Progenitor cell of endocrine pancreas (in vitro differentiated cells): ENCODE measurements at regions not wholly inside any gene's neighbourhood (a gene's known extent, or its start where the extent isn't known, plus 50 kb on each side); places are given as distances from the start of the nearest gene placed in this dataset.
"Not testable (repeated sequence)": the region's sequence is repeated elsewhere in the genome, so short reads cannot be mapped to it uniquely, and the experiment has no call there.

Experiments used
- DNase-seq: peaks from one replicate; pipeline ENCODE4 v3.0.0; 2021; ENCODE audit warnings: low spot score; ENCODE audit not compliant: unreplicated experiment
- H3K27ac Mint-ChIP-seq: 2 replicates; pipeline ENCODE4 v1.8.0; 2021; ENCODE audit warnings: mild to moderate bottlenecking, moderate library complexity, mixed read lengths
- H3K27me3 Mint-ChIP-seq: 2 replicates; pipeline ENCODE4 v1.8.0; 2021; ENCODE audit warnings: mixed read lengths
- H3K36me3 Mint-ChIP-seq: 2 replicates; pipeline ENCODE4 v1.8.0; 2022; ENCODE audit warnings: mixed read lengths; ENCODE audit not compliant: insufficient read depth
- H3K4me1 Mint-ChIP-seq: 2 replicates; pipeline ENCODE4 v1.8.0; 2021; ENCODE audit warnings: low read depth, mixed read lengths
- H3K4me3 Mint-ChIP-seq: 2 replicates; pipeline ENCODE4 v1.8.0; 2021; ENCODE audit warnings: low read depth, mild to moderate bottlenecking, moderate library complexity, mixed read lengths
- H3K9me3 Mint-ChIP-seq: 2 replicates; pipeline ENCODE4 v1.8.0; 2021; ENCODE audit warnings: low read depth, mixed read lengths

DNA sequence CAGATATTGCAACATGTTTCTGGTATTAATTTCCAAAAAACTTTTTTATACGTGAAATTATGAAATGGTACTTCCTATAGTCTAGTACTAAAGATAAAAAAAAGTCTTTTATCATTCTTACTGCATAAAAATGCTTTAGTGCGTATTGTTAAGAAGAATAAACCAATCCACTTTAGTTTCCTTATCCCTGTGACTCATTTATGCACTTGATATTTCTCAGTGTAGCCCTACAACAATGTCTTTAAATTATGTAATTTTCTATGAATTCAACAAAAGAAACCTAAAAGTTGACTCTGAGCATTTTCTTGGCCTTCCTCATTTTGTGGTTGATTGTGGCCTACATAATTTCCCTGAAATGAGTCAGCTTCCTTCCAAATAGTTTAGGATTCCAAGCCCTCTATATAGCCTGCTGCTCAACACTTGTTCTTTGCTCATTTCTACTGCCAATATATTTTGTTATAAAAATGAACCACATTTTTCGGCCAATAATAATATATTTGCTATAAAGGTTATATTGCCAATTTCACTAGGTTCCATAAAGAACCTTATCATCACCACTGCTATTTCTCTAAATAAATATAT, 961.7 kb upstream of the ADAMTS5 start:
- H3K9me3 Mint-ChIP-seq, H3K4me1 Mint-ChIP-seq, H3K4me3 Mint-ChIP-seq, DNase-seq, H3K27me3 Mint-ChIP-seq, H3K36me3 Mint-ChIP-seq, H3K27ac Mint-ChIP-seq: not testable (repeated sequence)

DNA sequence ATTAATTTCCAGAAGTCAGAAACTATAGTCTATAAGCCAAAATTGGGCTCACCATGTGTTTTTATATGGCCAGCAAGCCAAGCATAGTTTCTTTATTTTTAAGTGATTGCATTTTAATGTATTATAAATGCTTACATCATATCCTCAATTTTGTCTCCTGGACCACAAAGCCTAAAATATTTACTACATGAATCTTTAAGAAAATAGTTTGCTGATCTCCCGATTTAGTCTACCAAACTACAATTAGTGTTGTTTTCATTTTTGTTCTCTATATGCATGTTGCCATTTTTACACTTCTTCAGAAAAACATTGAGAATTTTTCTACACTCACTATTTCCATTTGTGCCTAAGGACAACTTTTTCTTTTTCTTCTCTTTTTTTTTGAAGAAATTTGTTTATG, 954.5 kb upstream of the ADAMTS5 start:
- not testable (repeated sequence) for H3K4me3 Mint-ChIP-seq, H3K36me3 Mint-ChIP-seq, H3K27me3 Mint-ChIP-seq, DNase-seq, H3K4me1 Mint-ChIP-seq, H3K27ac Mint-ChIP-seq
- peaks cover 13% of the 10 kb centered on the region for H3K9me3 Mint-ChIP-seq

DNA sequence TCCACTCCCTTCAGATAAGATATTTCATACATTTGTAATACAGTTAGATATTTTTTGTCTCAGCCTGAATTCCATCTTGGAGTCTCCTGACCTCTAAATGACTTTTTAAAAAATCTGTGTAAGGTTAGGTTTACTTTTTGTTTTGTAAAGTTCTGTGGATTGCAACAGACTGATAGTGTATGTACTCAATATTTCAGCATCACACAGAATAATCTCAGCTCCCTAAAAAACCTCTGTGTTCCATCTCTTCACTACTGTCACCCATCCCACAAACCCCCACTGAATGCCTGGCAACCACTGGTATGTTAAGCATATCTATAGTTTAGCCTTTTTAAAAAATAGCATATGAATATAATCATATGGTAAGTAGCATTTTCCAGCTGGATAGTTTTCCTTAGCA, 951.1 kb upstream of the ADAMTS5 start:
- not testable (repeated sequence) for H3K4me1 Mint-ChIP-seq, H3K4me3 Mint-ChIP-seq, H3K27ac Mint-ChIP-seq, H3K36me3 Mint-ChIP-seq, H3K27me3 Mint-ChIP-seq, DNase-seq
- peaks cover 16% of the 10 kb centered on the region for H3K9me3 Mint-ChIP-seq

DNA sequence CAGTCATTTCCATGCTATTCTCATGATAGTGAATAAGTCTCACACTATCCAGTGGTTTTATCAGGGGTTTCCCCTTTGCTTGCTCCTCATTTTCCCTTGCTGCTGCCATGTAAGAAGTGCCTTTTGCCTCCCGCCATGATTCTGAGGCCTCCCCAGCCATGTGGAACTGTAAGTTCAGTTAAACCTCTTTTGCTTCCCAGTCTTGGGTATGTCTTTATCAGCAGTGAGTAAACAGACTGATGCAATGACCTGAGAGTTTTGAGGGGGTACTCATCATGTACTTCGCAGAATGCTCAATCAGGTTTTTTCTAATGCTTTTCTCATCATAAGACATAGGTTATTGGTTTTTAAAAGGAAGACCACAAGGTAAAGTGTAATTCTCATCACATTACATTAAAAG, 949.4 kb upstream of the ADAMTS5 start:
- Mint-ChIP-seq H3K27ac (peak overlapping the region; percentile 71), H3K9me3 (peaks cover 11% of the 10 kb centered on the region)
- H3K27me3 Mint-ChIP-seq, H3K36me3 Mint-ChIP-seq, H3K4me1 Mint-ChIP-seq, H3K4me3 Mint-ChIP-seq, DNase-seq: not testable (repeated sequence)

DNA sequence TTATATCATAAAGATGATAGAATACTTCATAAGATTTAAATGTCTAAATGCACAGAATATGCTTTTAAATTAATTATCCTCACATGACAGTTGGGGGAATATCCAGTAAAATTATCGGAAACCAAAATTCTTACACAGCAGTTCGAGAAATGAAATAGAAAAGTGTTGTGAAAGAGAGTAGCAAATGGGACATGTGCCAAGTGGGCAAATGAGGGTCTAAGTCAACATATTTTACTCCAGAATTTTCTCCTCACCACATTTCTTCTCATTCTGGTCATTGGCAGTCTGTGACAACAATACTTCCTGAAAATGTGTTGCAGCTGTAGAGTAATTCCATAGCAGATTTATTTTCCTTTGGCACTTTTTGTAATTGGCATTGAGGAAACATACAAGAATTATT, 945.2 kb upstream of the ADAMTS5 start:
- H3K4me3 Mint-ChIP-seq, H3K36me3 Mint-ChIP-seq, DNase-seq, H3K4me1 Mint-ChIP-seq, H3K27ac Mint-ChIP-seq, H3K27me3 Mint-ChIP-seq: not testable (repeated sequence)
- H3K9me3 Mint-ChIP-seq, result peaks cover 11% of the 10 kb centered on the region

DNA sequence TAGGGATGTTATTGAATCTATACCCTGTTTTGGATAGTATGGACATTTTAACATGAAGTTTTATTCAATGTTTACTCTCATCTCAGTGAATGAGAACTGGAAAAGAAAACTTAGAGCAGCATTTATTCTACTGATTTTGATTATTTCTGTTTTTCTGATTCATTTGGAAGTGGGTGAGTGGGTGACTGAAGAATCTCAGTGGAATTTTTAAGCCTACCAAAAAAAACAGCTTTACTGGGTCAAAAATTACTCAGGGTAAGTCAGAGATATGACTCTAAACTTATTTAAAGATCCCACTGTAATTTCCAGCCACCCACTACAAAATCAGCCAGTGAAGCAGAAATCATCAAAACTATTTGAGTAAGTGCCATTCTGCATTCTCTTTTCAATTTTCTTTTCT, 942.6 kb upstream of the ADAMTS5 start:
- H3K4me1 Mint-ChIP-seq, H3K9me3 Mint-ChIP-seq, H3K27me3 Mint-ChIP-seq, H3K27ac Mint-ChIP-seq, DNase-seq, H3K36me3 Mint-ChIP-seq, H3K4me3 Mint-ChIP-seq: not testable (repeated sequence)

DNA sequence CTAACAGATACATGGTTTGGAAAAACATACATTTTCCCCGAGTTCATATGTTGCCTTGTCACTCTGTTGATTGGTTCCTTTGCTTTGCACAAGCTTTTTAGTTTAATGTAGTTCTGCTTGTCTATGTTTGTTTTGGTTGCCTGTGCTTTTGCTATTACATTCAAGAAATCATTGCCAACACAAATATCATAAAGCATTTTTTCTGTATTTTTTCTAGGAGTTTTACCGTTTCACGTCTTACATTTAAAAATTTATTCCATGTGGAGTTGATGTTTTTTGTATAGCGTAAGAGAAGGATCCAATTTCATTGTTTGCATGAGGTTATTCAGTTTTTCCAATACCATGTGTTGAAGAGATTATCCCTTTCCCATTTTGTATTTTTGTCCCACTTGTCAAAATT, 941.9 kb upstream of the ADAMTS5 start:
- H3K27me3 Mint-ChIP-seq, H3K4me3 Mint-ChIP-seq, H3K36me3 Mint-ChIP-seq, DNase-seq, H3K27ac Mint-ChIP-seq, H3K9me3 Mint-ChIP-seq, H3K4me1 Mint-ChIP-seq: not testable (repeated sequence)

DNA sequence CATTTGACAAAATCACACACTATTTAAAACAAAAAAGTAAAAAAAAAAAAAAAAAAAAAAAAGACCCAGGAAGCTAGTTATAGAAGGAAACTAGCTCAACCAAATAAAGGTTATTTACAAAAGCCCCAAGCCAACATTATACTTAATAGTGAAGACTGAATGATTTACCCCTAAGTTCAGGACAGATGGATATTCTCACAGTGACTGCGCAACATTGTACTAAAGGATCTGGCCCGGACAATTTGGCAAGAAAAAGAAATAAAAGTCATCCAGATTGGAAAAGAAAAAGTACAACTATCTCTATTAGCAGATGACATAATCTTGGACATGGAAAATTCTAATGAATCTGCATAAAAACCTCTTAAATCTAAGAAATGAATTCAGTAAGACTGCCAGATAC, 936.0 kb upstream of the ADAMTS5 start:
- H3K9me3 Mint-ChIP-seq, H3K36me3 Mint-ChIP-seq, H3K4me3 Mint-ChIP-seq, H3K27me3 Mint-ChIP-seq, H3K27ac Mint-ChIP-seq, H3K4me1 Mint-ChIP-seq, DNase-seq: not testable (repeated sequence)

DNA sequence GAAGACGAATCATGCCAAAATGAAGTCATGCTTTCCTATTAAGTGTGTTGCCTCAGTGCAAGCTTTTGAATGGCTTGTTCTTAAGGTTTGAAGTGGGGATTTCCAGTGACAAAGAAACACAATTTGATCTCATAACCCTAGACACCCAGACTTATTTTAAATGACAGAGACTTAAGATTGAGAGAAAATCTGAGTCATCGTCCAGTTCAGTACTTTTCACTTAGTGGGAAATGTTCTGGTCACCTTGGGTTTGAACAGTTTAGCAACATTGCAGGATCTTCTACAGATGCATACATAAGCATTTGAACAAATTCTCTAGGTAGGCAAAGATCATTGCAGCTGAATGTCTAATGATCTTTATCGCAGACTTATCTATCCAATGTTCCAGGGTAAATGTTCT, 926.7 kb upstream of the ADAMTS5 start:
- H3K4me3 Mint-ChIP-seq, H3K27ac Mint-ChIP-seq, DNase-seq, H3K27me3 Mint-ChIP-seq, H3K4me1 Mint-ChIP-seq, H3K9me3 Mint-ChIP-seq, H3K36me3 Mint-ChIP-seq: not testable (repeated sequence)

DNA sequence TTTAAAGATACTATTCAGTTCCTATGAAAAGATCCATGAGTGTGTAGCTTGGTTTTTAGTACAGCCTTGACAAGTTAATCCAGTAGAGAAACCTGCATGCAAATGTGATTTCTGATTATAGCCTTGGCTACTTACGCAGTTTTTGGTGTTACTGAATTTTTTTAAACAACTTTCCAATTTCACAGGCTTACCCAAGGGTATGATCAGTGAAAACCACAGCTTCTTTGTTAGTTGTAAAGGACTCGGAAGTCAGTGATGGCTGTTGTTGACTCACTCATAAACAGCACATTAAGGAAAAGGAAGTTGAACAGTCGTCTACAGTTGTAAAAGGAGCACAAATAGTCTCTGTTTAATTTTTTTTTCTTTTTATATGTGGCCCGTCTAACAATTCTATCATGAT, 924.6 kb upstream of the ADAMTS5 start:
- not testable (repeated sequence) for H3K9me3 Mint-ChIP-seq, H3K27me3 Mint-ChIP-seq, H3K4me3 Mint-ChIP-seq, H3K27ac Mint-ChIP-seq, H3K4me1 Mint-ChIP-seq, DNase-seq, H3K36me3 Mint-ChIP-seq

DNA sequence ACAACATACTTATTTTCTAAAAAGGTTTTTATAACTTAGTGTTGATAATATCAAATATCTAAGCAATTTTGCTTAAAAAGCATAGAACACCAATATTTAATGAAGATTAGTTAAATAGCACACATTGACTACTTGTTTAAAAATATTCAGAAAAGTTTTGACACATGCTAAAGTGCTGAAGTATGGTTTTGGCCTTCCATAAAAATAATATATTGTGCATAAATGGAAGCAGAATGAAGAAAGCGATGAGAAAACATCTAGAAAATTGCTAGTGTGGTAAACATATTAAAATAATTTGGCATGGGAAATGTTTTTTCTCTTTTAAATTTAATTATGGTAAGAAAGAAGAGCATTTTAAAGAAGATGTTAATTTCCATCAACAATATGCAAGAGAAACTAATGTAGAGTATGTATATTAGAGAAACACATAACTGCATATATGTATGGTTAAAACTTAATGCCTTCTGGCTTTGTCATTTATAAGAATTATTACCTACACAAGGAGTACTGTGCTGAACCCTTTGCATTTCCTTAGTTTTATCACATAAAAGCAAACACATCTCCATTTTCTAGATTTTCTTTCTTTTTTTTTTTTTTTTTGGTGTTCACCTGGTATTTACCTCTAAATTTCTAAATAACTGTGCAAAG, 921.0 kb upstream of the ADAMTS5 start:
- H3K27me3 Mint-ChIP-seq, DNase-seq, H3K36me3 Mint-ChIP-seq, H3K4me1 Mint-ChIP-seq, H3K27ac Mint-ChIP-seq, H3K9me3 Mint-ChIP-seq, H3K4me3 Mint-ChIP-seq: not testable (repeated sequence)
